H9 (cell line): ENCODE measurements at regions not wholly inside any gene's neighbourhood (a gene's known extent, or its start where the extent isn't known, plus 50 kb on each side); places are given as distances from the start of the nearest gene placed in this dataset.

Experiments
- DNase-seq: peaks from one replicate; pipeline ENCODE4 v3.0.0-alpha.2; 2017
- H2AFZ ChIP-seq: one replicate; pipeline ENCODE4 v1.6.1; 2013; ENCODE audit warnings: mild to moderate bottlenecking, low read length, control low read depth, moderate library complexity
- H2AK5ac ChIP-seq: 2 replicates; pipeline ENCODE4 v1.6.1; 2013; ENCODE audit warnings: low read length, control low read depth, mixed read lengths; ENCODE audit not compliant: insufficient read length
- H2BK120ac ChIP-seq: one replicate; pipeline ENCODE4 v1.6.1; 2013; ENCODE audit warnings: low read depth, mild to moderate bottlenecking, low read length, control low read depth, inconsistent platforms; ENCODE audit not compliant: poor library complexity, severe bottlenecking
- H2BK12ac ChIP-seq: 2 replicates; pipeline ENCODE4 v1.6.1; 2013; ENCODE audit warnings: low read length, control low read depth, mixed read lengths, low read depth; ENCODE audit not compliant: insufficient read length
- H2BK15ac ChIP-seq: 2 replicates; pipeline ENCODE4 v1.6.1; 2013; ENCODE audit warnings: low read depth, low read length, control low read depth
- H2BK20ac ChIP-seq: one replicate; pipeline ENCODE4 v1.6.1; 2013; ENCODE audit warnings: low read depth, mild to moderate bottlenecking, low read length, control low read depth, inconsistent platforms; ENCODE audit not compliant: poor library complexity, severe bottlenecking
- H2BK5ac ChIP-seq: 2 replicates; pipeline ENCODE4 v1.6.1; 2013; ENCODE audit warnings: low read length, control low read depth, mixed read lengths; ENCODE audit not compliant: insufficient read length
- H3K14ac ChIP-seq: 2 replicates; pipeline ENCODE4 v1.6.1; 2013; ENCODE audit warnings: low read length, control low read depth; ENCODE audit not compliant: insufficient read depth
- H3K18ac ChIP-seq: 2 replicates; pipeline ENCODE4 v1.6.1; 2013; ENCODE audit warnings: low read depth, mild to moderate bottlenecking, mixed read lengths, low read length, control low read depth; ENCODE audit not compliant: insufficient read length
- H3K23ac ChIP-seq: 2 replicates; pipeline ENCODE4 v1.6.1; 2013; ENCODE audit warnings: low read length, control low read depth, mixed read lengths, low read depth; ENCODE audit not compliant: insufficient read length
- H3K23me2 ChIP-seq: 2 replicates; pipeline ENCODE4 v1.6.1; 2013; ENCODE audit warnings: low read depth, mild to moderate bottlenecking, mixed read lengths, low read length, control low read depth; ENCODE audit not compliant: insufficient read length, poor library complexity, severe bottlenecking
- H3K27ac ChIP-seq: 2 replicates; pipeline ENCODE4 v1.5.1; 2013; ENCODE audit warnings: low read length, control low read depth, mixed read lengths, low read depth; ENCODE audit not compliant: insufficient read length
- H3K27me3 ChIP-seq: 2 replicates; pipeline ENCODE4 v1.6.1; 2013; ENCODE audit warnings: low read length, control low read depth, inconsistent platforms; ENCODE audit not compliant: insufficient read depth
- H3K4ac ChIP-seq: 2 replicates; pipeline ENCODE4 v1.6.1; 2013; ENCODE audit warnings: low read depth, mild to moderate bottlenecking, control low read depth, inconsistent platforms, low read length, moderate library complexity
- H3K4me1 ChIP-seq: 2 replicates; pipeline ENCODE4 v1.6.1; 2013; ENCODE audit warnings: low read length, control low read depth, inconsistent platforms; ENCODE audit not compliant: insufficient read depth
- H3K4me2 ChIP-seq: 2 replicates; pipeline ENCODE4 v1.6.1; 2013; ENCODE audit warnings: low read length, control low read depth, mixed read lengths; ENCODE audit not compliant: insufficient read length, insufficient read depth
- H3K56ac ChIP-seq: 2 replicates; pipeline ENCODE4 v1.6.1; 2013; ENCODE audit warnings: low read depth, mild to moderate bottlenecking, mixed read lengths, low read length, control low read depth; ENCODE audit not compliant: insufficient read length
- H3K79me1 ChIP-seq: 2 replicates; pipeline ENCODE4 v1.6.1; 2013; ENCODE audit warnings: low read depth, mild to moderate bottlenecking, moderate library complexity, low read length, control low read depth, inconsistent platforms; ENCODE audit not compliant: insufficient read depth, poor library complexity, severe bottlenecking
- H3K79me2 ChIP-seq: 2 replicates; pipeline ENCODE4 v1.6.1; 2013; ENCODE audit warnings: low read length, control low read depth, inconsistent platforms; ENCODE audit not compliant: insufficient read depth
- H3K9ac ChIP-seq: 2 replicates; pipeline ENCODE4 v1.6.1; 2013; ENCODE audit warnings: low read length, control low read depth, mixed read lengths; ENCODE audit not compliant: insufficient read length; ENCODE audit errors: extremely low read depth
- H3K9me3 ChIP-seq: one replicate; pipeline ENCODE4 v1.6.1; 2013; ENCODE audit warnings: low read depth, low read length, inconsistent platforms; ENCODE audit not compliant: control insufficient read depth
- H3T11ph ChIP-seq: one replicate; pipeline ENCODE4 v1.6.1; 2013; ENCODE audit warnings: mild to moderate bottlenecking, low read length, control low read depth, inconsistent platforms
- H4K20me1 ChIP-seq: one replicate; pipeline ENCODE4 v1.6.1; 2013; ENCODE audit not compliant: control insufficient read depth, insufficient read length, insufficient read depth
- H4K5ac ChIP-seq: 2 replicates; pipeline ENCODE4 v1.6.1; 2013; ENCODE audit warnings: low read depth, mild to moderate bottlenecking, mixed read lengths, low read length, control low read depth; ENCODE audit not compliant: insufficient read length
- H4K8ac ChIP-seq: replicated peaks from 2 replicates; pipeline ENCODE4 v1.6.1; 2013; ENCODE audit warnings: low read length, control low read depth, mixed read lengths, low read depth; ENCODE audit not compliant: insufficient read length
- H4K91ac ChIP-seq: 2 replicates; pipeline ENCODE4 v1.6.1; 2013; ENCODE audit warnings: low read depth, mild to moderate bottlenecking, moderate library complexity, mixed read lengths, low read length, control low read depth; ENCODE audit not compliant: insufficient read length
- H3K27ac Mint-ChIP-seq, 3 experiments: 2 replicates in 2 of 3; 3 replicates in 1 of 3; pipeline ENCODE4 v1.8.0; 2020 to 2021; ENCODE audit warnings: mixed read lengths in 3 of 3, mild to moderate bottlenecking in 1 of 3, moderate library complexity in 1 of 3
- H3K27me3 Mint-ChIP-seq: 2 replicates; pipeline ENCODE4 v1.8.0; 2021; ENCODE audit warnings: low read depth, mild to moderate bottlenecking, moderate library complexity, mixed read lengths
- H3K36me3 Mint-ChIP-seq, 3 experiments: 2 replicates in 2 of 3; 3 replicates in 1 of 3; pipeline ENCODE4 v1.8.0; 2020 to 2021; ENCODE audit warnings: low read depth in 3 of 3, mixed read lengths in 3 of 3; ENCODE audit not compliant: insufficient read depth in 1 of 3
- H3K4me1 Mint-ChIP-seq, 2 experiments: 2 replicates each; pipeline ENCODE4 v1.8.0; 2020; ENCODE audit warnings: mixed read lengths in 2 of 2
- H3K4me3 Mint-ChIP-seq, 2 experiments: 2 replicates in 1 of 2; 3 replicates in 1 of 2; pipeline ENCODE4 v1.8.0; 2020 to 2021; ENCODE audit warnings: mild to moderate bottlenecking in 2 of 2, mixed read lengths in 2 of 2, moderate library complexity in 1 of 2
- H3K9me3 Mint-ChIP-seq, 2 experiments: 2 replicates in 1 of 2; 3 replicates in 1 of 2; pipeline ENCODE4 v1.8.0; 2020; ENCODE audit warnings: mild to moderate bottlenecking in 2 of 2, mixed read lengths in 2 of 2, moderate library complexity in 1 of 2
- WGBS: extraction: QIAGEN DNeasy Blood & Tissue Kit; methylation state at CpG from one replicate; pipeline ENCODE4 v1.1.7; 2013; ENCODE audit warnings: missing lambda C conversion rate, low lambda C conversion rate, mixed read lengths; ENCODE audit not compliant: insufficient read length; ENCODE audit errors: extremely low coverage; 5-methylcytosine and 5-hydroxymethylcytosine counted together
- TF ChIP-seq, protein P1 (sequence below): fragments of 200-600 bp; sonication (generic); conservative IDR thresholded peaks from 3 replicates; pipeline ENCODE4 v1.8.0; 2021; ENCODE audit warnings: antibody characterized with exemption, mild to moderate bottlenecking

DNA sequence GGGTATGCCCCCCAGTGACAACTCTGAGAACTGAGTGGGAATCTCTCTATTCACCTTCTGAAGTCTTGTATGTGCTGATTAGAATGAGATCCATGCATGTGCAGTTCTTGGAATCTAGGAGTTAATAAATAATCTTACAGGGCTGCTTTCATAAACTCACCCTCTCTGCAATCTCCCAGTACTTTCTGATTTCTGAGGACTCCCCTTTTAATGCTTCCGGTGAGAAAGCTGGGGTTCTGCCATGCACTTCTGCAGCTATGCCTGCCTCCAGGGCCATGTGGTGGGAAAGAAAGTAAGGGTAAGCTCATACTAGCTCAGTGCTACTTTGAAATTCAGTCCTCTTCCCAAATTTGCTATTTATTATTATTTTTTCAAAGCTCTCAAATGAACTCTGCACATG lies 432.9 kb downstream of the MTX2 start:
- H3K36me3 Mint-ChIP-seq = no peaks in the 10 kb centered on the region
- H2BK15ac ChIP-seq = no peak overlapping the region
- H3K27ac ChIP-seq = no peak overlapping the region

More for the DNA sequence above, 432.9 kb downstream of the MTX2 start:
- no peak overlapping the region for H2AK5ac ChIP-seq
- H3K9me3 Mint-ChIP-seq = no peaks in the 10 kb centered on the region
- H3K27ac Mint-ChIP-seq = no peak overlapping the region
- H3K23ac ChIP-seq = no peak overlapping the region
- no peak for DNase-seq
- H2BK20ac ChIP-seq = no peak overlapping the region
- WGBS = no CpG with 5 or more reads among the region's 1 CpG
- no peak overlapping the region for H3K56ac ChIP-seq
- no peaks in the 10 kb centered on the region for H3K9me3 ChIP-seq
- no peak overlapping the region for H3T11ph ChIP-seq
- TF ChIP-seq, protein P1, sequence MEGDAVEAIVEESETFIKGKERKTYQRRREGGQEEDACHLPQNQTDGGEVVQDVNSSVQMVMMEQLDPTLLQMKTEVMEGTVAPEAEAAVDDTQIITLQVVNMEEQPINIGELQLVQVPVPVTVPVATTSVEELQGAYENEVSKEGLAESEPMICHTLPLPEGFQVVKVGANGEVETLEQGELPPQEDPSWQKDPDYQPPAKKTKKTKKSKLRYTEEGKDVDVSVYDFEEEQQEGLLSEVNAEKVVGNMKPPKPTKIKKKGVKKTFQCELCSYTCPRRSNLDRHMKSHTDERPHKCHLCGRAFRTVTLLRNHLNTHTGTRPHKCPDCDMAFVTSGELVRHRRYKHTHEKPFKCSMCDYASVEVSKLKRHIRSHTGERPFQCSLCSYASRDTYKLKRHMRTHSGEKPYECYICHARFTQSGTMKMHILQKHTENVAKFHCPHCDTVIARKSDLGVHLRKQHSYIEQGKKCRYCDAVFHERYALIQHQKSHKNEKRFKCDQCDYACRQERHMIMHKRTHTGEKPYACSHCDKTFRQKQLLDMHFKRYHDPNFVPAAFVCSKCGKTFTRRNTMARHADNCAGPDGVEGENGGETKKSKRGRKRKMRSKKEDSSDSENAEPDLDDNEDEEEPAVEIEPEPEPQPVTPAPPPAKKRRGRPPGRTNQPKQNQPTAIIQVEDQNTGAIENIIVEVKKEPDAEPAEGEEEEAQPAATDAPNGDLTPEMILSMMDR = no peak; the same call in 2 of the 3 replicates
- H4K91ac ChIP-seq = no peak overlapping the region
- H3K4me2 ChIP-seq = no peak overlapping the region
- no peak overlapping the region for H3K18ac ChIP-seq
- no peak overlapping the region for H2BK12ac ChIP-seq
- H3K9ac ChIP-seq = no peak overlapping the region
- H2AFZ ChIP-seq = no peak overlapping the region
- H3K23me2 ChIP-seq = no peaks in the 10 kb centered on the region
- H2BK5ac ChIP-seq = no peak overlapping the region
- H4K8ac ChIP-seq = no peak overlapping the region
- no peaks in the 10 kb centered on the region for H3K27me3 Mint-ChIP-seq
- H3K4me1 Mint-ChIP-seq = peaks cover 0 to 3% of the 10 kb centered on the region in 2 experiments; a peak in 1 of 4 replicates
- H4K5ac ChIP-seq = no peak overlapping the region
- no peaks in the 10 kb centered on the region for H3K79me2 ChIP-seq
- H3K4ac ChIP-seq = no peak overlapping the region
- no peak overlapping the region for H3K14ac ChIP-seq
- no peaks in the 10 kb centered on the region for H4K20me1 ChIP-seq
- H3K27me3 ChIP-seq = no peaks in the 10 kb centered on the region
- no peaks in the 10 kb centered on the region for H3K4me1 ChIP-seq
- no peaks in the 10 kb centered on the region for H3K79me1 ChIP-seq
- H3K4me3 Mint-ChIP-seq = no peak overlapping the region
- no peak overlapping the region for H2BK120ac ChIP-seq
